ENCODE measurements at regions not wholly inside any gene's neighbourhood (a gene's known extent, or its start where the extent isn't known, plus 50 kb on each side); places are given as distances from the start of the nearest gene placed in this dataset.

DNA sequence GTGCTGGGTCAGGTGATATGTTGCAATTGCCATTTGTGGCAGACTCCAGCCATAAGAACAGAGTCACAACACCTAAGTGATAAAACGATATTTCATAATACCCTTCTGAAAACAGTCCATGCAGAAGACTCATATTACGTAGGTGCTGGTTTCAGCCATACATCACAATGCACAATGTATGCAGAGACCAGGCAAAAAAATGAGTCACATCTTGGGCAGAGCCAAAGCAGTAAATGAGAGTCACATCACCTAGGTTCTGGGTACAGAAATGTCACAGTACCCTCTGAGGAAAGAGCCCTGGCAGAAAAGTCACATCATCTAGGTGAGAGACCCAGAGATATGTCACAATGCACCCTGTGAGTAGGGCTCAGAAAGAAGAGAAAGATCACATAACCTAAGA is 125.2 kb upstream of the ZNF91 start (continued):
- TF ChIP-seq PCBP1 (IDR thresholded peaks at IDR 0.05; ENCODE audit: low read depth, low read length, poor library complexity, severe bottlenecking) = no peak

DNA sequence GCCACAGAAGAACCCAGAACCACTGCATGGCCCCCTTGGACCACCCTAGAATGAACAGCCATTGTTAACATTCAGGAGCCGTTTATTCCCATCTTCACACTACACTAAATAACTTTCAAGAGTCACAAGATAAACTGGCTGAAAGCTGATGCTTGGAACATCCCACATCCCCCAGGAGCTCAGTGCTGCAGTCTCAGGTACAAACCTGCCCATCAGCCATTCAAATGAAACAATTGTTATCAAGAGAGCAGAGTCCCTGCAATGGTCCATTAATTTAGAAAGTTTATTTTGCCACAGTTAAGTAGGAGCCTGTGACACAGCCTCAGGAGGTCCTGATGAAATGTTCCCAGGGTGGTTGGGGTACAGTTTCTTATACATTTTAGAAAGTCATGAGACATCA is 123.8 kb upstream of the ZNF91 start:
- ATAC-seq (no peak), FAIRE-seq (no peak), DNase-seq (ENCODE audit: extremely low read depth in 1 of 4, low spot score in 3 of 4) (no peak)
- ChIA-PET POLR2A (no interaction called here), CTCF (ENCODE audit: low intra/inter-chr PET ratio) (no interaction called here)
- 0% methylated on average over 1 of the region's 1 CpG for WGBS (ENCODE audit: insufficient coverage, low coverage, missing lambda C conversion rate)
- in situ Hi-C loops (cut with MboI) (no loop called here), intact Hi-C loops (cut with micrococcal nuclease) (no loop called here)
- H3K4me3 ChIP-seq = no peak overlapping the region
- BruUV-seq (replicated peaks) = no TSS peak
- no peak overlapping the region for H2AFZ ChIP-seq (ENCODE audit: low read depth, low read length)
- no peaks in the 10 kb centered on the region for H3K36me3 ChIP-seq (ENCODE audit: control insufficient read depth, insufficient read depth, low read length)
- H3K4me2 ChIP-seq (ENCODE audit: insufficient read depth, low read length) = no peak overlapping the region
- H3K27ac ChIP-seq (ENCODE audit: extremely low read depth, low read depth, low read length) = no peak overlapping the region
- TF ChIP-seq ZNF57 (CRISPR knock-in tag; IDR thresholded peaks at IDR 0.05) = no peak
- TF ChIP-seq, protein P1, sequence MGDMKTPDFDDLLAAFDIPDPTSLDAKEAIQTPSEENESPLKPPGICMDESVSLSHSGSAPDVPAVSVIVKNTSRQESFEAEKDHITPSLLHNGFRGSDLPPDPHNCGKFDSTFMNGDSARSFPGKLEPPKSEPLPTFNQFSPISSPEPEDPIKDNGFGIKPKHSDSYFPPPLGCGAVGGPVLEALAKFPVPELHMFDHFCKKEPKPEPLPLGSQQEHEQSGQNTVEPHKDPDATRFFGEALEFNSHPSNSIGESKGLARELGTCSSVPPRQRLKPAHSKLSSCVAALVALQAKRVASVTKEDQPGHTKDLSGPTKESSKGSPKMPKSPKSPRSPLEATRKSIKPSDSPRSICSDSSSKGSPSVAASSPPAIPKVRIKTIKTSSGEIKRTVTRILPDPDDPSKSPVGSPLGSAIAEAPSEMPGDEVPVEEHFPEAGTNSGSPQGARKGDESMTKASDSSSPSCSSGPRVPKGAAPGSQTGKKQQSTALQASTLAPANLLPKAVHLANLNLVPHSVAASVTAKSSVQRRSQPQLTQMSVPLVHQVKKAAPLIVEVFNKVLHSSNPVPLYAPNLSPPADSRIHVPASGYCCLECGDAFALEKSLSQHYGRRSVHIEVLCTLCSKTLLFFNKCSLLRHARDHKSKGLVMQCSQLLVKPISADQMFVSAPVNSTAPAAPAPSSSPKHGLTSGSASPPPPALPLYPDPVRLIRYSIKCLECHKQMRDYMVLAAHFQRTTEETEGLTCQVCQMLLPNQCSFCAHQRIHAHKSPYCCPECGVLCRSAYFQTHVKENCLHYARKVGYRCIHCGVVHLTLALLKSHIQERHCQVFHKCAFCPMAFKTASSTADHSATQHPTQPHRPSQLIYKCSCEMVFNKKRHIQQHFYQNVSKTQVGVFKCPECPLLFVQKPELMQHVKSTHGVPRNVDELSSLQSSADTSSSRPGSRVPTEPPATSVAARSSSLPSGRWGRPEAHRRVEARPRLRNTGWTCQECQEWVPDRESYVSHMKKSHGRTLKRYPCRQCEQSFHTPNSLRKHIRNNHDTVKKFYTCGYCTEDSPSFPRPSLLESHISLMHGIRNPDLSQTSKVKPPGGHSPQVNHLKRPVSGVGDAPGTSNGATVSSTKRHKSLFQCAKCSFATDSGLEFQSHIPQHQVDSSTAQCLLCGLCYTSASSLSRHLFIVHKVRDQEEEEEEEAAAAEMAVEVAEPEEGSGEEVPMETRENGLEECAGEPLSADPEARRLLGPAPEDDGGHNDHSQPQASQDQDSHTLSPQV (IDR thresholded peaks at IDR 0.05) = no peak
- TF ChIP-seq SRSF1 (IDR thresholded peaks at IDR 0.05; ENCODE audit: low read depth, low read length) = no peak
- no peak for TF ChIP-seq GABPA (tag; conservative IDR thresholded peaks at IDR 0.05; ENCODE audit: low read depth)
- TF ChIP-seq, protein P2, sequence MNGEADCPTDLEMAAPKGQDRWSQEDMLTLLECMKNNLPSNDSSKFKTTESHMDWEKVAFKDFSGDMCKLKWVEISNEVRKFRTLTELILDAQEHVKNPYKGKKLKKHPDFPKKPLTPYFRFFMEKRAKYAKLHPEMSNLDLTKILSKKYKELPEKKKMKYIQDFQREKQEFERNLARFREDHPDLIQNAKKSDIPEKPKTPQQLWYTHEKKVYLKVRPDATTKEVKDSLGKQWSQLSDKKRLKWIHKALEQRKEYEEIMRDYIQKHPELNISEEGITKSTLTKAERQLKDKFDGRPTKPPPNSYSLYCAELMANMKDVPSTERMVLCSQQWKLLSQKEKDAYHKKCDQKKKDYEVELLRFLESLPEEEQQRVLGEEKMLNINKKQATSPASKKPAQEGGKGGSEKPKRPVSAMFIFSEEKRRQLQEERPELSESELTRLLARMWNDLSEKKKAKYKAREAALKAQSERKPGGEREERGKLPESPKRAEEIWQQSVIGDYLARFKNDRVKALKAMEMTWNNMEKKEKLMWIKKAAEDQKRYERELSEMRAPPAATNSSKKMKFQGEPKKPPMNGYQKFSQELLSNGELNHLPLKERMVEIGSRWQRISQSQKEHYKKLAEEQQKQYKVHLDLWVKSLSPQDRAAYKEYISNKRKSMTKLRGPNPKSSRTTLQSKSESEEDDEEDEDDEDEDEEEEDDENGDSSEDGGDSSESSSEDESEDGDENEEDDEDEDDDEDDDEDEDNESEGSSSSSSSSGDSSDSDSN (IDR thresholded peaks at IDR 0.05; ENCODE audit: borderline replicate concordance in 1 of 2, low read depth in 2 of 2, low read length in 2 of 2) = no peak
- no peak for TF ChIP-seq TBP (optimal IDR thresholded peaks at IDR 0.05; ENCODE audit: low read depth, low read length)
- no peak overlapping the region for H3K9ac ChIP-seq (ENCODE audit: insufficient read depth in 1 of 2, low read depth in 2 of 2, low read length in 2 of 2)
- no peaks in the 10 kb centered on the region; the same call in 1 of the 2 replicates for H3K9me3 ChIP-seq (replicated peaks; ENCODE audit: control insufficient read depth, insufficient read depth, low read depth, low read length)
- H4K20me1 ChIP-seq (replicated peaks; ENCODE audit: control insufficient read depth, insufficient read depth, low read length) = no peaks in the 10 kb centered on the region
- H3K79me2 ChIP-seq (ENCODE audit: control insufficient read depth, insufficient read depth, low read length) = no peaks in the 10 kb centered on the region
- H3K4me1 ChIP-seq (replicated peaks in 1 of 2; ENCODE audit: control insufficient read depth in 2 of 2, insufficient read depth in 2 of 2, low read length in 2 of 2) = no peaks in the 10 kb centered on the region
- no peaks in the 10 kb centered on the region for H3K9me1 ChIP-seq (ENCODE audit: control insufficient read depth, insufficient read depth, low read length)
- H3K27me3 ChIP-seq (ENCODE audit: control insufficient read depth in 2 of 2, insufficient read depth in 2 of 2, low read length in 2 of 2) = no peaks in the 10 kb centered on the region
